H9 (cell line): ENCODE measurements at regions not wholly inside any gene's neighbourhood (a gene's known extent, or its start where the extent isn't known, plus 50 kb on each side); places are given as distances from the start of the nearest gene placed in this dataset.
"Not testable (repeated sequence)": the region's sequence is repeated elsewhere in the genome, so short reads cannot be mapped to it uniquely, and the experiment has no call there.

ENCODE experiments used
- DNase-seq: peaks from one replicate; pipeline ENCODE4 v3.0.0-alpha.2; 2017
- H2AFZ ChIP-seq: one replicate; pipeline ENCODE4 v1.6.1; 2013; ENCODE audit warnings: mild to moderate bottlenecking, low read length, control low read depth, moderate library complexity
- H2AK5ac ChIP-seq: 2 replicates; pipeline ENCODE4 v1.6.1; 2013; ENCODE audit warnings: low read length, control low read depth, mixed read lengths; ENCODE audit not compliant: insufficient read length
- H2BK120ac ChIP-seq: one replicate; pipeline ENCODE4 v1.6.1; 2013; ENCODE audit warnings: low read depth, mild to moderate bottlenecking, low read length, control low read depth, inconsistent platforms; ENCODE audit not compliant: poor library complexity, severe bottlenecking
- H2BK12ac ChIP-seq: 2 replicates; pipeline ENCODE4 v1.6.1; 2013; ENCODE audit warnings: low read length, control low read depth, mixed read lengths, low read depth; ENCODE audit not compliant: insufficient read length
- H2BK15ac ChIP-seq: 2 replicates; pipeline ENCODE4 v1.6.1; 2013; ENCODE audit warnings: low read depth, low read length, control low read depth
- H2BK20ac ChIP-seq: one replicate; pipeline ENCODE4 v1.6.1; 2013; ENCODE audit warnings: low read depth, mild to moderate bottlenecking, low read length, control low read depth, inconsistent platforms; ENCODE audit not compliant: poor library complexity, severe bottlenecking
- H2BK5ac ChIP-seq: 2 replicates; pipeline ENCODE4 v1.6.1; 2013; ENCODE audit warnings: low read length, control low read depth, mixed read lengths; ENCODE audit not compliant: insufficient read length
- H3K14ac ChIP-seq: 2 replicates; pipeline ENCODE4 v1.6.1; 2013; ENCODE audit warnings: low read length, control low read depth; ENCODE audit not compliant: insufficient read depth
- H3K18ac ChIP-seq: 2 replicates; pipeline ENCODE4 v1.6.1; 2013; ENCODE audit warnings: low read depth, mild to moderate bottlenecking, mixed read lengths, low read length, control low read depth; ENCODE audit not compliant: insufficient read length
- H3K23ac ChIP-seq: 2 replicates; pipeline ENCODE4 v1.6.1; 2013; ENCODE audit warnings: low read length, control low read depth, mixed read lengths, low read depth; ENCODE audit not compliant: insufficient read length
- H3K23me2 ChIP-seq: 2 replicates; pipeline ENCODE4 v1.6.1; 2013; ENCODE audit warnings: low read depth, mild to moderate bottlenecking, mixed read lengths, low read length, control low read depth; ENCODE audit not compliant: insufficient read length, poor library complexity, severe bottlenecking
- H3K27ac ChIP-seq: 2 replicates; pipeline ENCODE4 v1.5.1; 2013; ENCODE audit warnings: low read length, control low read depth, mixed read lengths, low read depth; ENCODE audit not compliant: insufficient read length
- H3K27me3 ChIP-seq: 2 replicates; pipeline ENCODE4 v1.6.1; 2013; ENCODE audit warnings: low read length, control low read depth, inconsistent platforms; ENCODE audit not compliant: insufficient read depth
- H3K4ac ChIP-seq: 2 replicates; pipeline ENCODE4 v1.6.1; 2013; ENCODE audit warnings: low read depth, mild to moderate bottlenecking, control low read depth, inconsistent platforms, low read length, moderate library complexity
- H3K4me1 ChIP-seq: 2 replicates; pipeline ENCODE4 v1.6.1; 2013; ENCODE audit warnings: low read length, control low read depth, inconsistent platforms; ENCODE audit not compliant: insufficient read depth
- H3K4me2 ChIP-seq: 2 replicates; pipeline ENCODE4 v1.6.1; 2013; ENCODE audit warnings: low read length, control low read depth, mixed read lengths; ENCODE audit not compliant: insufficient read length, insufficient read depth
- H3K56ac ChIP-seq: 2 replicates; pipeline ENCODE4 v1.6.1; 2013; ENCODE audit warnings: low read depth, mild to moderate bottlenecking, mixed read lengths, low read length, control low read depth; ENCODE audit not compliant: insufficient read length
- H3K79me1 ChIP-seq: 2 replicates; pipeline ENCODE4 v1.6.1; 2013; ENCODE audit warnings: low read depth, mild to moderate bottlenecking, moderate library complexity, low read length, control low read depth, inconsistent platforms; ENCODE audit not compliant: insufficient read depth, poor library complexity, severe bottlenecking
- H3K79me2 ChIP-seq: 2 replicates; pipeline ENCODE4 v1.6.1; 2013; ENCODE audit warnings: low read length, control low read depth, inconsistent platforms; ENCODE audit not compliant: insufficient read depth
- H3K9ac ChIP-seq: 2 replicates; pipeline ENCODE4 v1.6.1; 2013; ENCODE audit warnings: low read length, control low read depth, mixed read lengths; ENCODE audit not compliant: insufficient read length; ENCODE audit errors: extremely low read depth
- H3K9me3 ChIP-seq: one replicate; pipeline ENCODE4 v1.6.1; 2013; ENCODE audit warnings: low read depth, low read length, inconsistent platforms; ENCODE audit not compliant: control insufficient read depth
- H3T11ph ChIP-seq: one replicate; pipeline ENCODE4 v1.6.1; 2013; ENCODE audit warnings: mild to moderate bottlenecking, low read length, control low read depth, inconsistent platforms
- H4K20me1 ChIP-seq: one replicate; pipeline ENCODE4 v1.6.1; 2013; ENCODE audit not compliant: control insufficient read depth, insufficient read length, insufficient read depth
- H4K5ac ChIP-seq: 2 replicates; pipeline ENCODE4 v1.6.1; 2013; ENCODE audit warnings: low read depth, mild to moderate bottlenecking, mixed read lengths, low read length, control low read depth; ENCODE audit not compliant: insufficient read length
- H4K8ac ChIP-seq: replicated peaks from 2 replicates; pipeline ENCODE4 v1.6.1; 2013; ENCODE audit warnings: low read length, control low read depth, mixed read lengths, low read depth; ENCODE audit not compliant: insufficient read length
- H4K91ac ChIP-seq: 2 replicates; pipeline ENCODE4 v1.6.1; 2013; ENCODE audit warnings: low read depth, mild to moderate bottlenecking, moderate library complexity, mixed read lengths, low read length, control low read depth; ENCODE audit not compliant: insufficient read length
- H3K27ac Mint-ChIP-seq, 3 experiments: 2 replicates in 2 of 3; 3 replicates in 1 of 3; pipeline ENCODE4 v1.8.0; 2020 to 2021; ENCODE audit warnings: mixed read lengths in 3 of 3, mild to moderate bottlenecking in 1 of 3, moderate library complexity in 1 of 3
- H3K27me3 Mint-ChIP-seq: 2 replicates; pipeline ENCODE4 v1.8.0; 2021; ENCODE audit warnings: low read depth, mild to moderate bottlenecking, moderate library complexity, mixed read lengths
- H3K36me3 Mint-ChIP-seq, 3 experiments: 2 replicates in 2 of 3; 3 replicates in 1 of 3; pipeline ENCODE4 v1.8.0; 2020 to 2021; ENCODE audit warnings: low read depth in 3 of 3, mixed read lengths in 3 of 3; ENCODE audit not compliant: insufficient read depth in 1 of 3
- H3K4me1 Mint-ChIP-seq, 2 experiments: 2 replicates each; pipeline ENCODE4 v1.8.0; 2020; ENCODE audit warnings: mixed read lengths in 2 of 2
- H3K4me3 Mint-ChIP-seq, 2 experiments: 2 replicates in 1 of 2; 3 replicates in 1 of 2; pipeline ENCODE4 v1.8.0; 2020 to 2021; ENCODE audit warnings: mild to moderate bottlenecking in 2 of 2, mixed read lengths in 2 of 2, moderate library complexity in 1 of 2
- H3K9me3 Mint-ChIP-seq, 2 experiments: 2 replicates in 1 of 2; 3 replicates in 1 of 2; pipeline ENCODE4 v1.8.0; 2020; ENCODE audit warnings: mild to moderate bottlenecking in 2 of 2, mixed read lengths in 2 of 2, moderate library complexity in 1 of 2
- CTCF ChIP-seq: fragments of 200-600 bp; sonication (generic); conservative IDR thresholded peaks from 3 replicates; pipeline ENCODE4 v1.8.0; 2021; ENCODE audit warnings: antibody characterized with exemption, mild to moderate bottlenecking
- WGBS: extraction: QIAGEN DNeasy Blood & Tissue Kit; methylation state at CpG from one replicate; pipeline ENCODE4 v1.1.7; 2013; ENCODE audit warnings: missing lambda C conversion rate, low lambda C conversion rate, mixed read lengths; ENCODE audit not compliant: insufficient read length; ENCODE audit errors: extremely low coverage; 5-methylcytosine and 5-hydroxymethylcytosine counted together

- H3K27ac ChIP-seq: no peak overlapping the region
- TF ChIP-seq CTCF: no peak
- no peak overlapping the region for H3K14ac ChIP-seq
- H3K79me2 ChIP-seq: no peaks in the 10 kb centered on the region
- no CpG with 5 or more reads among the region's 2 CpGs for WGBS
- no peak overlapping the region for H2BK120ac ChIP-seq
- no peaks in the 10 kb centered on the region; a peak in 1 of 5 replicates for H3K9me3 Mint-ChIP-seq
- H3K9me3 ChIP-seq: no peaks in the 10 kb centered on the region
- no peak overlapping the region for H4K91ac ChIP-seq
- H4K8ac ChIP-seq: no peak overlapping the region
- no peak overlapping the region for H3T11ph ChIP-seq
- H2AK5ac ChIP-seq: no peak overlapping the region
- H3K36me3 Mint-ChIP-seq: peaks cover 0 to 3% (median 0%) of the 10 kb centered on the region in 3 experiments; a peak in 1 of 7 replicates
- peaks cover 2% of the 10 kb centered on the region; the same call in 1 of the 2 replicates for H3K4me1 ChIP-seq
- H2BK20ac ChIP-seq: no peak overlapping the region
- H3K23ac ChIP-seq: no peak overlapping the region
- H3K4me3 Mint-ChIP-seq: no peak overlapping the region
- no peak overlapping the region for H2AFZ ChIP-seq
- no peak overlapping the region for H3K27ac Mint-ChIP-seq
- no peak overlapping the region for H3K4ac ChIP-seq
- H3K18ac ChIP-seq: no peak overlapping the region
- no peaks in the 10 kb centered on the region for H3K23me2 ChIP-seq
- no peak overlapping the region for H3K56ac ChIP-seq
- peaks cover 0 to 11% of the 10 kb centered on the region in 2 experiments; a peak in 3 of 4 replicates for H3K4me1 Mint-ChIP-seq
- H3K4me2 ChIP-seq: no peak overlapping the region
- no peak for DNase-seq
- no peak overlapping the region for H2BK5ac ChIP-seq
- H3K79me1 ChIP-seq: no peaks in the 10 kb centered on the region
- H4K5ac ChIP-seq: no peak overlapping the region
- H2BK12ac ChIP-seq: no peak overlapping the region
- no peak overlapping the region for H3K9ac ChIP-seq
- no peak overlapping the region for H2BK15ac ChIP-seq
- no peaks in the 10 kb centered on the region for H4K20me1 ChIP-seq
- no peaks in the 10 kb centered on the region for H3K27me3 Mint-ChIP-seq
- H3K27me3 ChIP-seq: no peaks in the 10 kb centered on the region
Observed at GRCh38 chr14:84496677-84497076, 1033.3 kb upstream of the FLRT2 start.

GRCh38 chr14:84512823-84513222, 1017.1 kb upstream of the FLRT2 start:
- WGBS: no CpG with 5 or more reads among the region's 18 CpGs

More at GRCh38 chr14:84512823-84513222, 1017.1 kb upstream of the FLRT2 start:
- not testable (repeated sequence) for H4K91ac ChIP-seq, H2AK5ac ChIP-seq, H3T11ph ChIP-seq, DNase-seq, H2AFZ ChIP-seq, H3K9ac ChIP-seq, H3K9me3 ChIP-seq, H3K4ac ChIP-seq, H3K4me2 ChIP-seq, H4K20me1 ChIP-seq, H4K5ac ChIP-seq, H2BK15ac ChIP-seq, H3K79me1 ChIP-seq, H3K27ac ChIP-seq, H3K27me3 ChIP-seq, H2BK5ac ChIP-seq, H3K56ac ChIP-seq, H2BK12ac ChIP-seq, H3K4me1 ChIP-seq, H2BK20ac ChIP-seq, H3K79me2 ChIP-seq, H3K18ac ChIP-seq, H3K27ac Mint-ChIP-seq, H3K14ac ChIP-seq, H3K4me3 Mint-ChIP-seq, H2BK120ac ChIP-seq, H3K23ac ChIP-seq, H3K23me2 ChIP-seq, H4K8ac ChIP-seq, H3K27me3 Mint-ChIP-seq, H3K4me1 Mint-ChIP-seq
- Mint-ChIP-seq H3K9me3 (peaks cover 14% of the 10 kb centered on the region in 2 experiments; a peak in 4 of 5 replicates), H3K36me3 (peaks cover 0 to 13% (median 4%) of the 10 kb centered on the region in 3 experiments; a peak in 5 of 7 replicates)
